ENCODE measurements at regions not wholly inside any gene's neighbourhood (a gene's known extent, or its start where the extent isn't known, plus 50 kb on each side); places are given as distances from the start of the nearest gene placed in this dataset.

DNA sequence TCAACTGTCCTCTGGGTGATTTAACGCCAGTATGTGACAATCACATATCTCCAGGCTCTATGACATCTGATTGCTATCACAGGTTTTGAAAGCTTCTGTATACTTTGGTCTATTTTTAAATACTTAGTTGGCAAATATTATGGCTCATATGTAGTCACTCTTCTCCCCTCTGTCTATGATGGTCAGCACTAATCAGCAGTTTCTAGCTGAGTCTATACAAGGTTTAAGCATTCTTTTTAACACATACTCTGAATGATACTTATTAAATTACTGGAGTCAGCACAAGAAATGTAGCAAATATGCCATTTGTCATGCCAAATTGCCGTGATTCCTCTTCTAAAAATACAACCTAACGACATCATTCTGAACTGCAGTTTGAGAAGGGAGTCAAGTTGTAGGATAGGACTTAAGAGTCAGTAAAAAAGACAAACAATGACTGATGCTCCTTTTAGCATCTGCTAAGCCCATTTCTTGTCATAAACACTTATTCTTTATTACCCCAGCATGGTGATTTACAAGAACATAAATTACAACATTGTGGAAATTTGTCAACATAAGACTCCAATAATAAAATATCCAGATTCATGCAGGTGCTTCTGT lies 947.8 kb downstream of the XPNPEP1 start:
- CTCF ChIA-PET, result no interaction called here
- no peak for DNase-seq
- Mint-ChIP-seq H3K4me1 (no peaks in the 10 kb centered on the region), H3K9me3 (peaks cover 16% of the 10 kb centered on the region), H3K36me3 (ENCODE audit: low read depth) (no peaks in the 10 kb centered on the region), H3K27ac (no peak overlapping the region), H3K4me3 (no peak overlapping the region), H3K27me3 (no peaks in the 10 kb centered on the region)
- intact Hi-C loops (cut with micrococcal nuclease), result no loop called here
- POLR2A ChIA-PET, result no interaction called here
- TF ChIP-seq, protein P1, sequence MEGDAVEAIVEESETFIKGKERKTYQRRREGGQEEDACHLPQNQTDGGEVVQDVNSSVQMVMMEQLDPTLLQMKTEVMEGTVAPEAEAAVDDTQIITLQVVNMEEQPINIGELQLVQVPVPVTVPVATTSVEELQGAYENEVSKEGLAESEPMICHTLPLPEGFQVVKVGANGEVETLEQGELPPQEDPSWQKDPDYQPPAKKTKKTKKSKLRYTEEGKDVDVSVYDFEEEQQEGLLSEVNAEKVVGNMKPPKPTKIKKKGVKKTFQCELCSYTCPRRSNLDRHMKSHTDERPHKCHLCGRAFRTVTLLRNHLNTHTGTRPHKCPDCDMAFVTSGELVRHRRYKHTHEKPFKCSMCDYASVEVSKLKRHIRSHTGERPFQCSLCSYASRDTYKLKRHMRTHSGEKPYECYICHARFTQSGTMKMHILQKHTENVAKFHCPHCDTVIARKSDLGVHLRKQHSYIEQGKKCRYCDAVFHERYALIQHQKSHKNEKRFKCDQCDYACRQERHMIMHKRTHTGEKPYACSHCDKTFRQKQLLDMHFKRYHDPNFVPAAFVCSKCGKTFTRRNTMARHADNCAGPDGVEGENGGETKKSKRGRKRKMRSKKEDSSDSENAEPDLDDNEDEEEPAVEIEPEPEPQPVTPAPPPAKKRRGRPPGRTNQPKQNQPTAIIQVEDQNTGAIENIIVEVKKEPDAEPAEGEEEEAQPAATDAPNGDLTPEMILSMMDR (IDR thresholded peaks at IDR 0.05), result no peak
- no peak for ATAC-seq (ENCODE audit: low read depth)

DNA sequence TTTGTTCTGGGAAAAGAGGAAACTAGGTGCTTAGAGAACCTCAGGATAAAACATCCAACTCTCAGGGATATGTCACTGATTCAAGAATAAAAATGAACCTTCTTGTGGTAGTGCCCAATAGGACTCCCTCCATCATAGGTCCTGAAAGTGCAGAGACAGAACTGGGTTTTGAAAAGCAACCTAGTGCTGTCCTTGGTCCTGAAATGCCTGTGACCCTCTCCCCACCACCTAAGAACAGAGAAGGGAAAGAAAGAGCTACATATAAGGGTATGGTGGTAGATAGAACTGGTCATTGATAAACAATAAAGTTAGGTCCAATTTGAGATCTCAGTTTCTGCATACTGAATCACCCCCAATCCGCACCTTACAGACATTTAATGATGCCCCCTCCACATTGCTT lies 953.3 kb downstream of the XPNPEP1 start:
- no peak for ATAC-seq (ENCODE audit: low read depth)
- H3K4me1 Mint-ChIP-seq, result no peaks in the 10 kb centered on the region
- DNase-seq, result no peak
- H3K36me3 Mint-ChIP-seq (ENCODE audit: low read depth), result no peaks in the 10 kb centered on the region
- TF ChIP-seq, protein P1 (IDR thresholded peaks at IDR 0.05), result no peak
- no peak overlapping the region for H3K4me3 Mint-ChIP-seq
- no peaks in the 10 kb centered on the region for H3K27me3 Mint-ChIP-seq
- POLR2A ChIA-PET, result no interaction called here
- peaks cover 8% of the 10 kb centered on the region for H3K9me3 Mint-ChIP-seq
- H3K27ac Mint-ChIP-seq, result no peak overlapping the region
- CTCF ChIA-PET, result no interaction called here
- intact Hi-C loops (cut with micrococcal nuclease), result no loop called here

DNA sequence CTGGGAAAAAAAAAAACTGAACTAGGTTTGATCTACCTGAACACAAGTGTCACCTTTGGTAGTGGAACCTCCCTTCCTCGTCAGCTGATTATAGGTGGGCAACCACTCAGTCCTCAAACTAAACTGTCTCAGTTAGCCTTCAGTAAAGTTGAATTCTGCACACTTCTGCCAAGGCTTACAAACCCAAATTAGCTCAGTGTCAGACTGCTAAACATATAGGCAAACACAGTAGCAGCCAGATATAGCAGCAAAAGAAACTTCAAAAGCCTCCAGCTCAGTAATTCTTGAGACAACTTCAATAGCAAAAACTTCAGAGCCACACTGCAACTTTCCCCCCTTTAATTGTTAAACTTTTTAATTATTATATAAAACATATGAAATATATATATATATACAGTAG lies 956.9 kb downstream of the XPNPEP1 start:
- ATAC-seq (ENCODE audit: low read depth) (no peak), DNase-seq (no peak)
- POLR2A ChIA-PET, result interaction anchor here (0.7 kb wide), 1 partner anchor 955 kb away, joined by 3 read pairs; no protein-coding TSS in a partner anchor
- no peak overlapping the region for H3K4me3 Mint-ChIP-seq
- CTCF ChIA-PET, result no interaction called here
- H3K4me1 Mint-ChIP-seq, result no peaks in the 10 kb centered on the region
- no peak overlapping the region for H3K27ac Mint-ChIP-seq
- intact Hi-C loops (cut with micrococcal nuclease), result no loop called here
- H3K27me3 Mint-ChIP-seq, result no peaks in the 10 kb centered on the region
- TF ChIP-seq, protein P1 (IDR thresholded peaks at IDR 0.05), result no peak
- no peaks in the 10 kb centered on the region for H3K36me3 Mint-ChIP-seq (ENCODE audit: low read depth)
- H3K9me3 Mint-ChIP-seq, result peaks cover 3% of the 10 kb centered on the region

DNA sequence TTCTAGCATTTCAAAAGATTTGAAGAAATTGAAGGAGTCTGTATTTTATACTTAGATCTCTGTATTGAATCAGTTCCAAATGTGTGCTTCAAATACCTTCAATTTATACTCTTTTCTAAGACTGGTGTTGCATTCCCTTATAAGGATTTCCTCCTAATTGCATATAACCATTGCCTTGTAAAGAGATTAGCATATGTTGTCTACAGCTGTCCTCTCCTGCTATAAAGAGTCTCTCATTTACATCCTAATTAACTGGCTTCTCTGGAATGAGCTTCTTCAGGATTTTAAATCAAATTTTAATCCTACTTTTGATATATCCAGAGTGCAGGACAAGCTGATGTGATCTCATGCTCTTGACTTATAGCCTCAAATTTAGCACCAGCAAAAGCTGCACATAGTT lies 957.3 kb downstream of the XPNPEP1 start:
- ChIA-PET CTCF (no interaction called here), POLR2A (interaction anchor here (0.7 kb wide), 1 partner anchor 955 kb away, joined by 3 read pairs; no protein-coding TSS in a partner anchor)
- DNase-seq (no peak), ATAC-seq (ENCODE audit: low read depth) (no peak)
- TF ChIP-seq, protein P1 (IDR thresholded peaks at IDR 0.05), result no peak
- Mint-ChIP-seq H3K27ac (no peak overlapping the region), H3K27me3 (no peaks in the 10 kb centered on the region), H3K4me3 (no peak overlapping the region), H3K4me1 (no peaks in the 10 kb centered on the region), H3K36me3 (ENCODE audit: low read depth) (no peaks in the 10 kb centered on the region), H3K9me3 (peaks cover 3% of the 10 kb centered on the region)
- intact Hi-C loops (cut with micrococcal nuclease), result no loop called here

DNA sequence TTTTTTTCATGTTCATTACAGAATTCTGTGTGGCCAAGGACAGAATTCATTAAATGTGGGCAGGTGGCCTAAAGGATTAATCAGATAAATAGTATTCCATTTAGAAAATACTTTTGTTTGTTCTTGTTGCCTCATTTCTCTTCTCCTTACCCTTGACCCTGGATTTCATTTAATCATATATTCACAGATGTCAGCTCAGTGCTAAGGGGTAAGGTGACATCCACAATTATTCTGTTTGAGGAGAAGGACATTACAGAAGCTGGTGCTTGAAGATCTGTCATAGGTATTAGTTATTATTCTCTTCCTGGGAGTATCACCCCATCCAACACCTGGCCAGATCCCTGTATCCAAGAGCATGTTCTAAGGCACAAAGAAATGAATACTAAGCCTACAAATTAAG lies 961.1 kb downstream of the XPNPEP1 start:
- H3K36me3 Mint-ChIP-seq (ENCODE audit: low read depth), result no peaks in the 10 kb centered on the region
- H3K4me3 Mint-ChIP-seq, result no peak overlapping the region
- ChIA-PET POLR2A (no interaction called here), CTCF (no interaction called here)
- DNase-seq (no peak), ATAC-seq (ENCODE audit: low read depth) (no peak)
- H3K9me3 Mint-ChIP-seq, result no peaks in the 10 kb centered on the region
- TF ChIP-seq, protein P1 (IDR thresholded peaks at IDR 0.05), result no peak
- no peak overlapping the region for H3K27ac Mint-ChIP-seq
- no peaks in the 10 kb centered on the region for H3K27me3 Mint-ChIP-seq
- intact Hi-C loops (cut with micrococcal nuclease), result no loop called here
- no peaks in the 10 kb centered on the region for H3K4me1 Mint-ChIP-seq
